Right ventricle myocardium superior (tissue), 1 donor: ENCODE measurements at regions not wholly inside any gene's neighbourhood (a gene's known extent, or its start where the extent isn't known, plus 50 kb on each side); places are given as distances from the start of the nearest gene placed in this dataset.

Source experiments
- ATAC-seq: fragments of 200-7000 bp; cut with Tn5 transposase; one replicate; pipeline ENCODE4 v1.9.1; 2020; ENCODE audit warnings: mild to moderate bottlenecking; ENCODE audit not compliant: poor library complexity
- DNase-seq: peaks from one replicate; pipeline ENCODE4 v3.0.0-alpha.2; 2020
- intact Hi-C: fragments of 100-400 bp; cut with DNase I; formaldehyde crosslinking; loops from one replicate; pipeline ENCODE4 v1.11.2; 2022
- donor health status: DM: no; HTN: yes; CAD: no; lungs with severe emphysema.

DNA sequence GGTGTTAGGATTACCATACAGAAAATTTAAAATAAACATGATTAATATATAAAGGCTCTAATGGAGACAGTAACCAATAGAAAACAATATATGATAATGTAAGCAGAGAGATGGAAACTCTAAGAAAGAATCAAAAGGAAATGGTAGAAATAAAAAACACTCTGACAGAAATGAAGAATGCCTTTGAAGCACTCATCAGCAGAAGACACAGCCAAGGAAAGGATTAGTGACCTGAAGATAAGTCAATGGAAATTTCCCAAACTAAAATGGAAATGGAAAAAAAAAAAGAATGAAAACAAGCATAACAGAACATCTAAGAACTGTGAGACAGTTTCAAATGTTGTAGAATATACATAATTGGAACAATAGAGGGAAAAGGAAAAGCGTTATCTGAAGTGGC is 302.6 kb downstream of the DRD1 start:
- intact Hi-C loops, result no loop called here
- ATAC-seq, result no peak
- DNase-seq, result no peak

DNA sequence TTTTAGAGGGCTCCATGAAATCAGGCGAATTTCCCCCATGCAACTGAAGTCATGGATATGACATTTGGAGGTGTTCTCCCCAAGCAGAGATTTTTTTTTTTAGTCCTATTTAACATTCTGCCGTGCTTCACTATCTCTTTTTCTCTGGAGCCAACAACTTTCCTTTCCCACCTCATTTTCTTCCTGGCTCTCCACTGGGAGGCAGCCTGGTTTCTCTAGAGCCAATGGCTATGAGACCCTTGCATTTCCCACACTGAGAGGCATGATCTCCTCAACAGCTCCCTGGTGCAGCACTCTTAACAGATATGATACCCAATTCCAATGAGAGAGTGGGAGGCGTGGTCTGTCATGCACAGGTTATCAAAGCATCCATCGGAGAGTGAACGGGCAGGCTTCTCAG is 310.8 kb downstream of the DRD1 start:
- DNase-seq (no peak), ATAC-seq (no peak)
- intact Hi-C loops, result no loop called here

DNA sequence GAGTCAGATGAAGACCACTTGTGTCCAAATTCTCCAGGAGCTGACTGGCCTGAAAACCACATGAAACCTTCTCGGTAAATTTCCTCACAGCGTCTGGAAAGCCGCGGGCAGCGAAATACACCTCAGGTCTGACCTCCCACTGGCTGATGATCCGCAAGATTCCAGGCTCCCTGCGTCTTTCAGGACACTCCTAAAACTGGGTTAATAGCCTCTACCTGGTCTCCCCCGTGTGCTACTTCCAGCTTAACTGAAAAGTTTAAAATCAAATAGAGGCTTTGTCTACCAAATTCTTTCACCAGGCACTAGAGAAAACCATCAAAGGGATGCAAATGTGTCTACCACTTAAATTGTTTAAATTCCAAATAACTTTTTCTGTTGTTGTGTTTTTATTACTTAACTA is 312.6 kb downstream of the DRD1 start:
- intact Hi-C loops, result no loop called here
- no peak for ATAC-seq
- no peak for DNase-seq

DNA sequence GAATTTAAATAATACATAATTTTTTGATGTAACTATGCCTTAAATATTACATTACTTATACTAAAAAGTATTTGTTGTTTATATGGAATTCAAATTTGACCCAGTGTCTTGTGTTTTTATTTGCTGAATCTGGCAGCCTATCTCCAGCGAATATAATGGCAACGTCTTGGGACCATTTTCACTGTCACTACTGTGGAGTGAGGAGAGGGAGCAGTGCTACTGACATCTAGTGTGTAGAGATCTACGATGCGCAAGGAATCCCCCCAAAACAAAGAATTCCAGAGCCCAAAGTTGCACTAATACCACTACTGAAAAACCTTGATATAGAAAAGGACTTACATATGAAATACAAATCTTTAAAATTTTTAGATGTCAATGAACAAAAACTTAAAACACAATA is 314.4 kb downstream of the DRD1 start:
- intact Hi-C loops, result no loop called here
- no peak for ATAC-seq
- DNase-seq, result no peak

DNA sequence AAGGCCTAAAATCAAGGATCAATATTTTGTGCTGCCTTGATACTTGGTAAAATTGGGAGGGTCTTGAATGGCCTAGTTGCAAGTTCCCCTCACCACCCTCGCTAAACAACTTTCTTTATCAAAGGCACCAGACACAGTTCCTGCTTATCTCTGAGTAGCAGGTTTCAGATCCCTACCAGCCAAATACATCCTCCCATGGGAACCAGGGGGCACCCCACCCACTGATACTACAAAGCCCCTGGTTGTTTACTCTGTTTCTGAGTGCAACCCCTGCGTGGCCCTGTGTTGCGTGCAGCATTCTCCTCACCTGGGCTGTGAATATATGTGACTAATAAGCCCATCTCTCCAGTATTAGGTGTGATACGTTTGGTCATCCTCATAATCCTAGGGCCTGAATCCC is 314.9 kb downstream of the DRD1 start:
- intact Hi-C loops, result no loop called here
- ATAC-seq (no peak), DNase-seq (no peak)

DNA sequence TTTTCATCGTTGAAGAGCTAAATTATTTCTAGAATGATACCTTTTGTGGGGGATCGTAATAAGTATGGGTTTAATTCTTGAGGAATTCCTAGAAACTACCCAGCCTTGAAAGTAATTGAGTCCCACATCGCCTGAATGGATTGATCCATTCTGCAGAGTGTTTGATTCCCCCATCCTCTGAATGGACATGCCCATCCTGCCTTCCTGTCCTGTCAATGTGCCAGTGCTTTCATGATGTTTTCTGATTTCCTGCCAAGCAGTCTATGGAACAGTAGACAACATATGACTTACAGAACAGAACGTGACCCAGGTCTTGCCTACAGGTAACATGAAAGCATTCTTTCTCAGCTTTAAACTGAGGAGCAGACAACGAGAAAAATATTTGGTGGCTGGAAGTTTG is 319.2 kb downstream of the DRD1 start:
- no peak for ATAC-seq
- DNase-seq, result no peak
- intact Hi-C loops, result no loop called here

DNA sequence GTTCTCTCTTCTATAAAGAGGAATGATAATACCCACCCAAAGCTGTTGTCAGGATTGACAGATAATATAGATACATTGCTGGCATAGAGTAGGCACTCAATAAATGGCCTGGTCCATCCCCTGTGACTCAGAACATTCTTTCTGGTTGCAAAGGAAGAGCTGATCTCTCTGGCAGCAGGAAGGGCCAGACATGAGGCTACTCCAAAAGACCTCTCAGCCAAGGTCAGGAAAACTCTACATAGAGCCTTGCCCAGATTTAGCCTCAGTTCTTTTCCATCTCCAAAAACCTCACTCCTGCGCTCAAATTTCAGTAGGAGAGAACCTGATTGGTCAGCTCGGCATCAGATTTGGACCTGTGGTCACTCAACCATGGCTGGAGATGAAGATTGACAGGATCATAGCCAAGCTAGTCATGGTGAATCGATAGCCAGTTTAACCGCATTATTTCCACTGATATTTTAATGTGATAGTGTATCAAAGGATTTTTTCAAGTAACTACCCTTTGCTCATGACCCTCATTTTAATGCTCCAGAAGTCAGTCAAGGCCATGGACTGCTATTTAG is 319.6 kb downstream of the DRD1 start:
- intact Hi-C loops, result no loop called here
- no peak for DNase-seq
- ATAC-seq, result no peak

DNA sequence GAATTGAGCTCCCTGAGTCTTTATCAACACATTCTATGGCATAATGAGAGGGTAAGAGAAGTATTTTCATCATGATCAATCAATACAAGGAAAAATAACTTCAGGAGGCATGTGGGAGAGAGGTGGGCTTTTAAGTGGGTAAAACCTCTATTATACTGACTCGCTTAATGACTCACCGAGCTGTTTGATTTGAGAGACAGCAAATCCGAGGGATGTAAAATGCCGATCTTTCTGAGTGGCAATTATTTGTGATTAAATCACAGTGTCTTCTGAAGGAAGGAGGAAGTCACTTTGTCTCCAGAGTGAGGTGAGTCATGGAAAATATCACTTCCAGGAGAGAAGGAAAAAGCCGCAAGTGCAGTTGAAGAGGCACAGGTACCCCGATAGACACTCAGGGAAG is 320.4 kb downstream of the DRD1 start:
- intact Hi-C loops, result no loop called here
- DNase-seq (no peak), ATAC-seq (no peak)

DNA sequence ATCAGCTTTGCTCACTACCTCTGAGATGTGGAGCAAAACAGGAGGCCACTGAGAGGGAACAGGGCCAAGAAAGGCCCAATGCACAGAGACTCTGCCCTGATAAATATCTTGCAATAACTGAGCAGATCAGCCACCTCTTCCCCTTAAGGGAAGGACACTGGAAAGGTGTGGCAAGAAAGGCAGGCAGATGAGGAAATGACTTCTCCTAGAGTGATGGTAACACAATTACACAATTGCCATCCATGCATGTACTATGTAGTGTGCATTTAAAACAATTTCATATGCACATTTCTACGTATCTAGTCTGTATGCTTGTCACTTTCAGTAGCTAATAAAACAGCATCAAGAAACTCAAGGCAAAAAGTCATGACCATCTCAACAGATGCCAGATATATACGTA is 322.5 kb downstream of the DRD1 start:
- ATAC-seq, result no peak
- no peak for DNase-seq
- intact Hi-C loops, result no loop called here

DNA sequence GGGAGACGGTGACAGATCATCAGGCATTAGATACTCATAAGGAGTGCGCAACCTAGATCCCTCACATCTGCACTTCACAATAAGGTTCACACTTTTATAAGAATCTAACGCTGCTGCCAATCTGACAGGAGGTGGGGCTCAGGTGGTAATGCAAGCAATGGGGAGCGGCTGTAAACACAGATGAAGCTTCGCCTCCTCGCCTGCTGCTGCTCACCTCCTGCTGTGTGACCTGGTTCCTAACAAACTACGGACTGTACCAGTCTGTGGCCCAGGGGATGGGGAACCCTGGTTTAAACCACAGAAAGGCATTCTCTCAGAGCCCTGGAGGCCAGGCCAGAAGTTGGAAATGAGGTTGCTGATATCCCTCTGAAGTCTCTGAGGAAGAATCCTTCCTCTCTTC is 323.6 kb downstream of the DRD1 start:
- no peak for ATAC-seq
- no peak for DNase-seq

DNA sequence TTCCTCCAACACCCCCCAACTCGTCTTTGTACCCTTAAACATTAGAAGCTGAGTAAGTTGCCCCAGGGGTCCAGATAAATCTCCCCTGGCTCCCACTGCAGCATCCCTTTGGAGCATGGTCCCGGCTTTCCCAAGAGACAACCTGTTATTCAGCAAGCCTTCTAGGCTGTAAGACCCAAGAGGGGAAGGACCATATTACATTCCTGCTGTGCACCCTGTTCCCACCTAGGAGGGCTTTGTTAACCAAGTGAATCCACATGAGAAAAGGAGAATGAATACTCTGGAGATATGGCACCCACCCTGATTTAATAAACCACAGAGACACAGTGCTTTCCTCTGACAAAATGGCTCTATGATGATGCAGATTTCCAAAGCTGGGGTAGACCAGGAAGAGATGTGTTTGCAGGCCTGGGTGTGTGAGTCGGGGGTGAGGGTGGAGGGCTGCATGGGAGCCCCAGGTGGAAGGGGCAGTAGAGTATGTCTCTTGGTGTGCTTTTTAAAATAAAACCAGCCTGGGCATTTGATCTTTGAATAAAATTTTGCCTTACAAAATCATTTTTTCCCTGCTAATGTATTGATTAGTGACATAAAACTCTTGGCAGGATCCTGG is 325.2 kb downstream of the DRD1 start:
- no peak for DNase-seq
- intact Hi-C loops, result no loop called here
- no peak for ATAC-seq

More for the DNA sequence above, 323.6 kb downstream of the DRD1 start:
- intact Hi-C loops, result no loop called here

DNA sequence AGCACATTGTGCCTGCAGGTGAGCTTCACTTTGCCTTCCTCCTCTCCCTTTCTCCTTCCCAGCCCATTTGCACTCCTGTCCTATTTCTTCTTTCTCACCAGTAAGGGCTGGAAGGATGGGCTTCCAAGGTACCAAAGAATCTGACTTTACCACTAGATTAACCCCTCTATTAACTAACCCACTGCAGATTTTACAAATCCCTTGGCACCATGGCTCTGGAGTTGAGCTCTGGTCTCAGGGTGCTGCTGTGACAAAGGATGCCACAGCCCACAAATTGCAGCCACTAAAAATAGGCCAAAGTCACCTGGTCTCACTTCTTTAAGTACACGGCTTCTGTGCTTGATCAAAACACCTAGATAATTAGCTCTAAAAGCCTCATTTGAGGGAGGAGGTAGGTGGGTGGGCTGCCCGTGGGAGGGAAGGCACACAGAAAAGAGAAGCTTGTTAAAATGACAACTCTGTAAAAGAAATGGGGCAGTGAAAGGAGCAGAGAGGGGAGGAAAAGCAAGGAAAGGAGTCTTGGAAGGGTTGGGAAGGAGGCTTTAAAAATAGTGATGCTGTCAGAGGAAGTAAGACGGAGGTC is 327.4 kb downstream of the DRD1 start:
- no peak for ATAC-seq

DNA sequence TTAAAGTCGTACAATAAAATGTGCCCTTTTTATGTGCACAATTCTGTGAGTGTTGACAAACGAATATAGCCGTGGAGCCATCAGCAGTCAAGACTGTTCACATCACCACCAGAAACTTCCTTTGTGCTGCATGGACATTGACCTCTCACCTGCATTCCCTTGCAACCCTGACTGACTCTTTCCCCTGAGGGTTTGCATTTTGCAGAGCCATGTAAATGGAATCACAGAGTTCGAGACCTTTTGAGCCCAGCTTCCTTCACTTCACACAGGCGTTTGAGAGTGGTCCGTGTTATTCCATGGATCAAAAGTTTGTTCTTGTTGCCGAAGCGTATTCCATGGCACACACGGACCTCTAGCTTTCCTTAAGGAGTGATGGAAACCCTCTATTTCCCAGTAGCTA is 328.2 kb downstream of the DRD1 start:
- ATAC-seq (no peak), DNase-seq (no peak)
- intact Hi-C loops, result no loop called here

More for the DNA sequence above, 327.4 kb downstream of the DRD1 start:
- intact Hi-C loops, result no loop called here
- DNase-seq, result no peak

DNA sequence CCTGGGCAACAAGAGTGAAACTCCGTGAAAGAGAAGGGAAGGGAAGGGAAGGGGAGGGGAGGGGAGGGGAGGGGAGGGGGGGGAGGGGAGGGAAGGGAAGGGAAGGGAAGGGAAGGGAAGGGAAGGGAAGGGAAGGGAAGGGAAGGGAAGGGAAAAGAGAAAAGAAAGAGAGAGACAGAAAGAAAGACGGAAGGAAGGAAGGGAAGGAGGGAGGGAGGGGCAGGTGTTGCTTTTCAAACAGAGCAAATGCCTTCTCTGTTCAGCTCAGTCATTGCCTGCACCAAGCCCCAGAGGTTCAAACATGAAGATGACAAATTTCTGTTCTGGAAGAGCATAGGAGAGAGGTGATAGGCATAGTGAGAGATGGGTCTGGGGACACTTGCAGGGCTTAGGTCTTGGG is 330.0 kb downstream of the DRD1 start:
- no peak for ATAC-seq
- intact Hi-C loops, result no loop called here
- no peak for DNase-seq

DNA sequence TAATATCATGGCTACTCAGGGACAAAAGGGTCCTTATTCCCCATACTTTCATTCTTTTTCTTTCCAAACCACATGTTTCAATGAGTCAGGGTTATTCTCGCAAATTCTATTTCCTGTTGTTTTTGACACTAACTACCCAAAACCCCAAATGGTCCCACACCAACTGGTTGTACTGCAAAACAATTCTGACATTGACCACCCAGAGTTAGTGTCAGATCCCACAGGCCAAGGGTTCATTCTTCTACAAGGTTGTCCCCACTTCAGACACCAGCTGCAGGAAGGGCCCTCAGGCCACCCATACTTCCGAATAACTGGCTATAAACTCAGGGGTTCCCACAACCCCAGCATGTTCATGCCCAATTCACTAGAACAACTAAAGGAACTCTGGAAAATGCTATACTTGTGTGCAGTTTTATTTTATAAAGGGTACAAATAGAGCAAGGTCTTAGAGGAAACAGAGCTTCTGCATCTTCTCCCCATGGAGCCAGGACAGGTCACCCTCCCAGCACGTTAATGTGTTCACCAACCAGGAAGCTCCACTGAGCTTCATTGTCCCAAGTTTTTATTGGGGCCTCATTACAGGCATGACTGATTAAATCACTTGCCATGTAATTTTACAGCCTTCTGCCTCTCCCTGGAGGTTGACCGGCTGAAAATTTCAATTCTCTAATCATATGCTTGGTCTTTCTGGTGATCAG is 334.8 kb downstream of the DRD1 start:
- intact Hi-C loops, result no loop called here
- DNase-seq (no peak), ATAC-seq (no peak)

DNA sequence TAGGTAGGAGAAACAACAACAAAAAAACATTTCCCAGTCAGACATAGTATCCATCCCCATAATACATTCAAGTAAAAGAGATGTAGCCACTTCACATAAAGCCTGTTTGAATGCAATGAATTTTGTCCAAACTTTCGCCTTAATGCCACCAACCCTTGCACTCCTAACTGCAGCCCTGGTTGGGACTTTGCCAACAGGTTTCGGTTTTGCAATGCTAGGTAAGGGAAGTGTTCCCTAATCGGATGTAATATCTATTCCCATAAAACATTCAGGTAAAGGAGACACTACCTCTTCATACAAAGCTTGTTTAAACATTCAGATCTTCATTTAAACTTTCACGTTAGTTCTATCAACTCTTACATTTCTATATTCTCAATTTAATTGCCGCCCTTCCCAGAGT is 336.1 kb downstream of the DRD1 start:
- intact Hi-C loops, result no loop called here
- DNase-seq (no peak), ATAC-seq (no peak)

DNA sequence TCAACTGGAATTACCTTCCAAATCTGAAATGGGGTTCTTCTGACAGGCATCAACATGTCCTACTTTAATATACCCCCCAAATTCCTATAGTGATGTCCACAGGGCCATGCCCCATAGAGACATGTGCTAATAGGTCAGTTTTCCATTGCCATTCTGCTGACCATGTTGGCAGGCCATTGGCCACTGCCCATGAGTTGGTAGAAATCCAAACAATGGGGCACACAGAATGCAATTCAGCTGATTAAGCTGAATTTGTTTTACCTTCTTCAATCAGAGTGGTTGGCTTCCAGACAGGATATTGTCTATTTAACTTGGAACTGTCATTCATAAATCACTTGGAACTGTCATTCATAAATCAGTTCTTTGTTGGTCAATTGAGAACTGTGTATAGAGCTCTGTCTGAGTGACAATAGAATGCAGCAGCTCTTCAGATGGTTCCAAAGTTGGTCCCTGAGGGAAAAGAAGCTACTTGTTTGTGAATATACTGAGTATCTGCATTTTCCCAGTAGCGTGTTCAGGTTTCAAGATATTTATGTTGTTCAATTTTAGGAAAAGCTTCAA is 336.9 kb downstream of the DRD1 start:
- ATAC-seq (no peak), DNase-seq (no peak)
- intact Hi-C loops, result no loop called here

DNA sequence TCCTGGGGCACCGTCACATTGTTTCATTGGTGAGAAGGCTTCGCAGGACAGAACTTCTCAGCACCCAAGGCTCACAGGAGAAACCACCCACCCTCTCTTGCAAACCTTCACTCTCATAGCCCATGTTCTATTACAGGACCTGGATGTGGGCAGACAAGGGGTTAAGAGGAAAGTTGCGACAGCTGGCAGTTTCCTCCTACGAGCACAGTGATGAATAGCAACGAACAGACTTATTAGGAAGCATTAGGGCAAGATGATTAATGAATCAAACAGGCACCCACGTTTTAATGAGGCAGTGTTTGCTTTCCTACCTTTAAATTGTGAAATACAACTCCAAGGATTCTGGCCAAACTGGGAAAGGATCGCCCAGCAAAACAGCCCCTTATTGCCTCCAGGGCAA is 339.3 kb downstream of the DRD1 start:
- ATAC-seq (no peak), DNase-seq (no peak)
- intact Hi-C loops, result no loop called here

DNA sequence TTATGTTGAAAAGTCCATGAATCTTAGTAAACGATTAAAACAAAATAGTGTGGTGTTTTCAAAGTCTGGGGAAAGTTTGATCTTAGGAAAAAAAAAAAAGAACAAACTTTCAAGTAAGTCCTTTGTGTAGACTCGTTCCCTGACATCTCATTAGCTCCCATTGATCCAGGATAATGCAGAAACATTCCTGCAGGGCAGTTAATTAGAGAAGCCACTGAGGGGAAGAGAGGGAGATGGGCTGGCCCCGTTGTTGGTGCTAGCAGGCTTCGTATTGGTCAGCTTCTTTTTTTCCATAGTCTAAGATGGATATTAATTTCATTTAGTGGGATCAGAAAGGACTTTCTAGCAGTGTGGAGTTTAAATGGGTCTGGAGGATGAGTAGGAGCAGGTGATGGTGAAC is 340.2 kb downstream of the DRD1 start:
- intact Hi-C loops, result no loop called here
- ATAC-seq (no peak), DNase-seq (no peak)

DNA sequence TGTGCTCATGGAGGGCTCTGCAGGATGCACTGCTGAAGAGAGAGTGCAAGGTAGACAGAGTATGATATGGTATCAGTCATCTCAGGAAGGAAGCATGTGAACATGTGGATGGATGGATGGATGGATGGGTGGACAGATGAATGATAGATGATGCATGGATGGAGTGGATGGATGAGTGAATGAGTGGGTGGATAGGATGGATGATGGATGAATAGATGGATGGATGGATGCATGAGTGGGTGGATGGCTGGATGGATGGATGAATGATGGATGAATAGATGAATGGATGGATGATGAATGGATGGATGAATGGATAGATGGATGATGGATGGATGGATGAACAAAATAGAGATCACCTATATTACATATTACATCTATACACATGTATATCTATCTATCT is 341.3 kb downstream of the DRD1 start:
- ATAC-seq, result no peak
- DNase-seq, result no peak
- intact Hi-C loops, result no loop called here
